ENCODE measurements at regions not wholly inside any gene's neighbourhood (a gene's known extent, or its start where the extent isn't known, plus 50 kb on each side); places are given as distances from the start of the nearest gene placed in this dataset.

DNA sequence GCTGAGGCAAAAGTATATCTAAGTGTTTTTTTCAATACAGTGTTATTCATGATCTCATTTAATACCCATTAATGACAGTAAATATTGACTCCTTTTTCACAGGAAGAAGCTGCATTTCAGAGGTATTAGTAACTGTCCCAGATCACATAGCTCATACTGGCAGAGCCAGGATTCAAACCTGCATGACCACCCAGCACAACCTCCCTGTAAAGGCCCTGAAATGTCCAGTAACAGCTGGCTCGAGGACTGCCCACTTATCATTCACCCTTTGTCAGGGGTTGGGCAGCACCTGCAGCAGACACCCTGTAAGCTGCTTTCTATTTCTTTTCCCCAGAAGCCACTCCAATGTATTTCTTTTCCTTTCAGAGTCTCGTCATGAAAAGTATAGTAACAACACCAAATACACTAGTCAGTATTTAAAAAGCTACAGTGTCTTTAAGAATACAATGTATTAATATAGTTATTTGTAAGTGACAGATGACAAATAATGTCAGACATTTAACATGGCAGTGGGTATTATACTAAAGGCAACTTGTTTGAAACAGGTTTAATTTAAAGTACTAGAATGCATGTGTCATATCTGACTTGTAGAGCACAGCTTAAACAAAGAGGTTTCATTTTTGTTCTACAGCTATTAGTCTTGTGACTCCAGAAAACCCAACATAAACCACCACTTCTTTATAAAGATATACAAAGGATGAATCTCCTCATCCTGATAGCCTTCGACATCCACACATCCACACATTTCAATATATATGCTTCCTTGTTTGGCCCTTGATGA, 841.6 kb upstream of the GJE1 start:
- ATAC-seq (no peak), DNase-seq (ENCODE audit: low spot score in 2 of 2) (no peak)
- H3K36me3 Mint-ChIP-seq = peaks cover 0 to 13% of the 10 kb centered on the region in 2 donors
- H3K9me3 Mint-ChIP-seq = peaks cover 6 to 7% of the 10 kb centered on the region in 2 donors
- H3K27ac Mint-ChIP-seq = no peak overlapping the region

DNA sequence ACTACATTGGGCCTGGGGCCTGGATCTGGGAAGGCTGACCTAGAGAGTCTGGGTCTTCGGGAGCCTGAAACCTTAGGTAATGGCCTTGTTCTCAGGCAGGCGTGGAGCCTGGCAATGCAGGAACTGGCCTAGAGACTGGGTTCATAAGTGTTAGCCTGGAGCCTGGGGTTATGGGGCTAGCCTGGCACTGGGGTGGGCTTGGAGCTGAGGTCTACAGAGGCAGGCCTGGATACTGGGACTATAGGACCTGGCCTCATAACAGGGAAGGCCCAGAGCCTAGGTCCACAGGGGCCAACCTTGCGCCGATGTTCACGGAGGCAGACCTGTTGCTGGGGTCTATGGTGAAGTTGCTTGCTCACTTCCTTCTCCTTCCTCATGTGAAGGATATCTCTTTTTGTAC, 843.8 kb upstream of the GJE1 start:
- Mint-ChIP-seq H3K9me3 (peaks cover 6 to 7% of the 10 kb centered on the region in 2 donors), H3K27ac (no peak overlapping the region), H3K36me3 (peaks cover 0 to 13% of the 10 kb centered on the region in 2 donors)
- DNase-seq (ENCODE audit: low spot score in 2 of 2) (no peak), ATAC-seq (no peak)

DNA sequence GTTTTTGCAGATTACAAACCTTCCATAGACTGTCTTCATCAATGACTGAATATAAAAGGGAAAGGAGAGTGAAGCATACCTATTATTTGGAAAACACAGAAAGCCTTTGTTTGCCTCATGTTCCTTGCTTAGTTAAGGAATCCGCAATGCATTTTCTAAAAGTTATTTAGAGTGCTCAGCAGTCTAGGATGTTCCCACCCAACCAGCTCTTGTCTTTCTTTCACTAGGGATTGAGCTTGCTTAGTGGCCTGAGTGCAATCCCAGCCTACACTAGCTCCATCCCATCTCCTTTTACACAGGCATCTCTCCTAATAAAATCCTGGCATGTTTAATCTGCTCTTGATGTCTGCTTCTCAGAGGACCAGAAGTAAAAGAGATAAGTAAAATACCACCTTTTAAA, 850.5 kb upstream of the GJE1 start:
- H3K9me3 Mint-ChIP-seq = no peaks in the 10 kb centered on the region
- no peak for DNase-seq (ENCODE audit: low spot score in 2 of 2)
- ATAC-seq = no peak
- H3K27ac Mint-ChIP-seq = no peak overlapping the region
- peaks cover 0 to under 1% of the 10 kb centered on the region in 2 donors for H3K36me3 Mint-ChIP-seq

DNA sequence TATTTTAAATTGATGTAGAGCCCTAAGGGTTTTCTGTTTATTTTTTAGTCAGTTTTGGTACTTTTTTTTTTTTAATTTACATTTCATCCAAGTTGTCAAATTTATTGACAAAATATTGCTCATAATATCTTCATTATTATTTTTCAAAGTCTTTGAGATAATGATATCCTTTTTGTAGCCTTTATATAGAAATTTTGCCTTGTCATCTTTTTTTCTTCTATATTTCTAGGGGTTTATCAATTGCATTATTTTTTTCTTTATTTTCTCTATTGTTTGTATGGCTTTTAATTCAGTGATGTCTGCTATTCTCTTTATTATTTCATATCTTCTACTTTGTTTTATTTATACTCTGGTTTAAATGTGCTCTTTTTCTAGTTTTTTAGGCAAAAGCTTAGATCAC, 863.0 kb upstream of the GJE1 start:
- Mint-ChIP-seq H3K27ac (no peak overlapping the region), H3K36me3 (no peaks in the 10 kb centered on the region), H3K9me3 (no peaks in the 10 kb centered on the region)
- DNase-seq (ENCODE audit: low spot score in 2 of 2) (no peak), ATAC-seq (no peak)

DNA sequence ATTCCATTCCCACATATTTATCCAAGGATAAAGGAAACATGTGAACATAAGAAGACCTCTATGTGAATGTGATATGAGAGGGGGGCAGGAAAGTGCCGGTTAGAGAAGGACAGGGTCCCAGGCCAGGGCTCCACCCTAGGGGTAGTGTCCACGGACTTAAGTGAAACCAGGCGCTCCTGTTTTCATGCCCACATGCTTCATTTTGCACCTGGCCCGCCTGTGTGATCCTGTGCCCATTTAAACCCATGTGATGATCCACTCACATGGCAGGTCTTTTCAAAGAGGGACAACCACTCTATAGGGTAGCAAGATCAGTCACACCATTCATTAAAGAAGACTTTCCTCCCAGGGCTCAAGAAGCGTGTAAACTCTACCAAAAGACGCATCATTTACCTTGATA, 865.3 kb upstream of the GJE1 start:
- DNase-seq (ENCODE audit: low spot score in 2 of 2) (no peak), ATAC-seq (no peak)
- Mint-ChIP-seq H3K36me3 (no peaks in the 10 kb centered on the region), H3K9me3 (no peaks in the 10 kb centered on the region), H3K27ac (no peak overlapping the region)

DNA sequence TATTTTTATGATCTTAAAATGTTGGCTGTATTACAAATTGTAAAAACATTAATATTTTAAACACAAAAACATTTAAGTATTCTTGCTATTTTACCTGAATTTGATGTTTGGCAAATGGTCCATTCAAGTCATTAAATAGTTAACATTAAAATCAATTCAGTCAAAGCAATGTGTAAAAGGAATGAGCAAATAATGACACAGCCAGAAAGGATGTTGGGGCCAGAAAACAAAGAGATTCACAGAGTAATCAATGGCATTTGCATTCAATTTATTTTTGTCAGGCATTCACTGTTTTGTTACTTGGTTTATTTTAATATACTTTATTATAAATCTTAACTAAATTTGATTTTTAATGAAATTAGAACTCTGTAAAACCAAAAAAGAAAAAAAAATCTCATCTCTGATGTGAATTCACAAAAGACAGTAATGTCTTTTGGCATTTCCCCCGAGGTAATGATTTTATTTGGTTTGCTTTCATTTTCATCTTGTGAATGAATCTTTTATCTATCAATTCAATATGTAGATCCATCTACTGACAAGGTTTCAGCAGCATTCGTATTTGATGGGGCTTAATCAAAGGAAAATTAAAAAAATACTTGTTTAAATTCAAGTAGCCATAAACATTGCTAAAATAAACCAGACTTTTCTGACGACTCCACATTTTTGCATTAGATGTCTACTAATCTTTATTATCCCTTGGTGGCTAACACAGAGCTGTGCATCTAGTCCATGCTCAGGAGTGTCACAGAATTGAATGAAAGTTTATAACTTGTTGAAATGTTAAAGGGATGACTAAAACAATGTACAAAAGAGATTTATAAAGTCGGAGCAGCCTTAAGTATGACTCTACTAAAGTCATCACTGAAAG, 866.7 kb upstream of the GJE1 start:
- H3K36me3 Mint-ChIP-seq = no peaks in the 10 kb centered on the region
- no peaks in the 10 kb centered on the region for H3K9me3 Mint-ChIP-seq
- no peak overlapping the region for H3K27ac Mint-ChIP-seq
- DNase-seq (ENCODE audit: low spot score in 2 of 2) (no peak), ATAC-seq (no peak)

DNA sequence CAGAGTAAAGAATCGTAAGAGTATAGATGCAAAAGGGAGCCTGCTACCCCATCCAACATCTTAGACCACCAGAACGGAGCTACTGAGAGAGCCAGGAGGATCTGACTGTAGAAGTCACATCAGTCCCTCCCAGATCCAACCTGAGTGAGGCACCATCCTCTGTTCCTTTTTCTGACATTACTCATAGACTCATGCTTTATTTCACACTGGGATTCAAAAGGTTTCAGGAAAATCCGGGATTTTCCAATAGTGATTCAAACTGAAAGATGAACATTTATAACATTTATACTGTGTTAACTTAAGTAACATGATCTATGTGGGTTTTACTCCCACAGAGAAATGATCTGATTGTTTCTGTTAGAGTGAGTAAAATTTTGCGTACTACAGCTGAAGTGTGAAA, 868.6 kb upstream of the GJE1 start:
- Mint-ChIP-seq H3K36me3 (no peaks in the 10 kb centered on the region), H3K9me3 (no peaks in the 10 kb centered on the region), H3K27ac (no peak overlapping the region)
- no peak for ATAC-seq
- no peak for DNase-seq (ENCODE audit: low spot score in 2 of 2)

DNA sequence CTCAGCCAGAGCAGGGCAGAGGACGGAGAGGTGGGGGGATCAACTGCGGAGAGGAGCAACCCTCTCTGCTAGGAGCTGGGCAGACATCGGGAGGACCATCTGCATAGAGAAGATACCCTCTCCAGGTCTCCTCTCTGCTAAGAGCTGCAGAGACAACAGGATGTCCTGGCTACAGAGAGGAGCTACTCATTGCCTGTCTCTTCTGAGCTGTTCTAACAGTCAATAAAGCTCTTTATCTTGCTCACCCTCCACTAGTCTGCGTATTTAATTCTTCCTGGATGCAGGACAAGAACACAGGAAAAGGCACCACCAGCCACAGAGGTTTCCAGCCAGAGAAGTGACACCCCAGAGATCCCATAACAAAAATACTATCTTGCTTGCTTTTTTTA, 871.1 kb upstream of the GJE1 start:
- Mint-ChIP-seq H3K27ac (no peak overlapping the region), H3K36me3 (no peaks in the 10 kb centered on the region), H3K9me3 (no peaks in the 10 kb centered on the region)
- ATAC-seq (no peak), DNase-seq (ENCODE audit: low spot score in 2 of 2) (no peak)

DNA sequence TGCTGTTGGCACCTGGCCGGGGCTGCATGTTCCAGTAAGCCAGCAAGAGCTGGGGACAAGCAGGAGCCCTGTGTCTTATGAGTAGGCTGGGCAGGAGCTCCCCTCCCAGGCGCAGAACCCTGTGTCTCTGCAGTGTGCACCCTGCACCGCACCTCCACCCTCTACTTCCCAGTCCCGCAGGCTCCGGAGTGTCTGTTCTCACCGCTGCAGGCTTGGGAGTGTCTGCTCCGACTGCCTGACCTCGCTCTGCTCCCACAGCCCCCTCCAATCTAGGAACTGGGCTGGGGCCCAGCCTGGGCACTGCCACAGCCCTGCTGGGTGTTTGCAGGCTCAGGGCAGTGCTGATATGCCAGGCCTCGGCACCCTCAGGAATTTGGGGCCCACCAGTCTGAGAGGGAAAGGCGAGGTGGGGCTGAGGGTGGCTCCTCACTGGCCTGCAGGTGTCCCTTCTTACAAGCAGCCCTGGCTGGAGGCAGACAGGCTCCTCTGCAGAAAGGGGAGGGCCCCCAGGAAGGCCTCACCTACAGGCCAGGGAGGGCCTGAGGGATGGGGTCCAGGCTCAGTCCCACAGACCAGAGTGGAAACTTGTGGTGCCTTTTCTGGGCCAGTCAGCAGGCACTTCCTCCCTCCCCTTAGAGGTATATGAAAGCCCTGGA, 871.6 kb upstream of the GJE1 start:
- Mint-ChIP-seq H3K27ac (no peak overlapping the region), H3K36me3 (no peaks in the 10 kb centered on the region), H3K9me3 (no peaks in the 10 kb centered on the region)
- DNase-seq (ENCODE audit: low spot score in 2 of 2) = no peak
- ATAC-seq = no peak

DNA sequence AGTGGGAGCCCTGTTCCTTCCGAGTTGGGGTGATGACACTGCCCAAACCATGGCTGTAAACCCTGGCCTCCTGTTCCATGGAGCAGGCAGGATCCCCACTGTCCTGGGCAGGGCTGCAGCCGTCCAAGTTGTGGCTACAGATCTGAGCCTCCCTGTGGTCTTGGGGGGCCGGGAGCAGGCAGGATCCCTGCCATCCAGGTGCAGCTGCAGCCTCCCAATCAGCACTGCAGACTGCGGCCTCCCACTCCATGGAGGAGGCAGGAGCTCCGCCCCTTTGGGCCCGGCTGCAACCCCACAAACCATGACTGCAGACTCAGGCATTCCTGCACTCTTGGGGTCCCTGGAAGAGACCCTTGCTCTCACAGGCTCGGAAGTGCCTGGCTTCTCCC, 872.1 kb upstream of the GJE1 start:
- DNase-seq (ENCODE audit: low spot score in 2 of 2) = no peak
- no peak for ATAC-seq
- Mint-ChIP-seq H3K9me3 (no peaks in the 10 kb centered on the region), H3K27ac (no peak overlapping the region), H3K36me3 (no peaks in the 10 kb centered on the region)

DNA sequence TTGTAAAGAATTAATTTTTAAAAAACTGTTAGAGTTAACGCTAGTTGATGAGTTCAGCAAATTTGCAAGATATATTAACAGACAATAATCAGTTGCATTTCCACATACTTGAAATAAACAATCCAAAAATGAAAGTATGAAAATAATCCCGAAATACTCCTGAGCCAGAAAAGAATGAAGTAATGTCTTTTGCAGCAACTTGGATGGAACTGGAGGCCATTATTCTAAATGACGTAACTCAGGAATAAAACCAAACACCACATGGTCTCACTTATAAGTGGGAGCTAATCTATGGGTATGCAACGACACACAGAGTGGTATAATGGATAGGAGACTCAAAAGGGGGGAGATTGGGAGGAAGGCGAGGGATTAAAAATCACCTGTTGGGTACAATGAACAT, 872.9 kb upstream of the GJE1 start:
- no peaks in the 10 kb centered on the region for H3K9me3 Mint-ChIP-seq
- H3K27ac Mint-ChIP-seq = no peak overlapping the region
- H3K36me3 Mint-ChIP-seq = no peaks in the 10 kb centered on the region
- DNase-seq (ENCODE audit: low spot score in 2 of 2) (no peak), ATAC-seq (no peak)

DNA sequence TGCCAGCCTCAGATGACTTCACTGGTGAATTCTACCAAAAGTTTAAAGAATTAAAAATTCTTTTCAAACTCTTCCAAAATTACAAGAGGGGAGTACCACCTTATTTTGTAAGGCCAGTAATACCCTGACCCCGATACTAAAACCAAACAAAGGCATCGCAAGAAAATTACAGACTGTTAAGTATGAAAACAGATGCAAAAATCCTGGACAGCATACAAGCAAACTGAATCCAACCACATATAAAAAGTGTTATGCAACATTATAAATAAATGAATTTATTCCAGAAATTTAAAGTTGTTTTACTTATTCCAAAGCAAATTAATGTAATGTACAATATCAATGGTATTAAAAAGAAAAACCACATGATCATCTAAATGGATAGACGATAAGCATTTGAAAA, 873.6 kb upstream of the GJE1 start:
- no peak for DNase-seq (ENCODE audit: low spot score in 2 of 2)
- H3K27ac Mint-ChIP-seq = no peak overlapping the region
- H3K9me3 Mint-ChIP-seq = no peaks in the 10 kb centered on the region
- no peaks in the 10 kb centered on the region for H3K36me3 Mint-ChIP-seq
- no peak for ATAC-seq

DNA sequence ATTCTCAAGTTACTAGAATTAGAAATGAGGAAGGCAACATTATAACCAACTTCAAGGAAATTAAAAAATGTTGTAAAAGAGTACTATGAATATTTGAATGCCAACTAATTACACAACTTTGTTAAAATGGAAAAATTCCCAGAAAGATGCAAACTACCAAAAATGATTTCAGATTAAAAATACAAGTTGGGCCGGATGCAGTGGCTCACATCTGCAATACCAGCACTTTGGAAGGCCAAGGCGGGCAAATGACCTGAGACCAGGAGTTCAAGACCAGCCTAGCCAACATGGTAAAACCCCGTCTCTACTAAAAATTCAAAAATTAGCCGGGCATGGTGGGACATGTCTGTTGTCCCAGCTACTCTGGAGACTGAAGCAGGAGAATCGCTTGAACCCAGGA, 874.2 kb upstream of the GJE1 start:
- ATAC-seq (no peak), DNase-seq (ENCODE audit: low spot score in 2 of 2) (no peak)
- Mint-ChIP-seq H3K9me3 (no peaks in the 10 kb centered on the region), H3K27ac (no peak overlapping the region), H3K36me3 (no peaks in the 10 kb centered on the region)

DNA sequence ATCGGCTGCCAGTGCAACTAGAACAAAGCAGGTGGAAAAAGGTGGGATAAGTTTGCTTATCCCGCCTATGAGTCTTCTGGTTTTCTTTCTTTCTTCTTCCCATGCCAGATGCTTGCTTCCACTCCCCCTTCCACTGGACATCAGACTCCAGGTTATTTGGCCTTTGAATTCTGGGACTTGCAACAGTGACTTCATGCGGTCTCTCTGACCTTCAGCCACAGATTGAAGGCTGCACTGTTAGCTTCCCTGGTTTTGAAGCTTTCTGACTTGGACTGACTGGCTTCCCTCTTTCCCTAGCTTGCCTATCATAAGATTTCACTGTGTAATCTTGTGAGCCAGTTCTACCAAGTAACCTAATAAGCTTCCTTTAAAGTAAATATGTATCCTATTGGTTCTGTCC, 878.4 kb upstream of the GJE1 start:
- ATAC-seq (no peak), DNase-seq (ENCODE audit: low spot score in 2 of 2) (no peak)
- H3K36me3 Mint-ChIP-seq = no peaks in the 10 kb centered on the region
- H3K9me3 Mint-ChIP-seq = no peaks in the 10 kb centered on the region
- no peak overlapping the region for H3K27ac Mint-ChIP-seq

DNA sequence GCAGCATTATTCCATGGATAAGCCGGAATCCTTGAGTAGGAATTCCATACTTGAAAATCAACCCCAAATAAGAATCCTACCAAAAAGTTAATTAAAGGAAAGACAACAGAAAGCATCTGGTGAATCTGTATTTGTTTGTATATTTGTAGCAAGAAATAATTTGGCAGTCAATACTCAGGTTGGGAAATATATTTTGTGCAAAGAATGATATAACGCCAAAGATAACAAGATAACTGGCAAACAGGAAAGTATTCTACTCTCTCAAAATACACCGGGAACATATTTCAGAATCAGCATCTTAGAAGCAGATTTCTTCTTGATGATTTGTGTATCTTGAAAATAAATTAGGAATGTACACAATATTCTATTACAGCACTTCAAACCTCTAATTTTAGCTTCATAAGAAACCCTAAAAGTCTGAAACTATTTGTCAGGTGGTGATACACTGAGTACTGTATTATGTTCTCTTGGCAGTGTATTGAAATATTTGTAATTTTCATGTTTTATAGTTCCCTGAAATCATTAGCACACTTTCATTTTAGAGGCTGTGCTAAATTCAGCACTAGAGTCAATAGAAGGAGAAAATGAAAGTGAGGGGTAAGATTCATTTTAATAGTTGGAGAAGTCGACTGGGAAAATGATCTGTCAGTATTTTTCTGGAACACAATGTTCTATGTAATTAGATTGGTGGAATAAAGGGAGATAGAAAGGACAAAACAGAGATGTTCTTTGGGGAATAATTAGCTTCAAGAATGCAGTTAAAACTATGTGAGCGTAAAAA, 879.7 kb upstream of the GJE1 start:
- H3K36me3 Mint-ChIP-seq = no peaks in the 10 kb centered on the region
- no peak for ATAC-seq
- H3K9me3 Mint-ChIP-seq = no peaks in the 10 kb centered on the region
- DNase-seq (ENCODE audit: low spot score in 2 of 2) = no peak
- no peak overlapping the region for H3K27ac Mint-ChIP-seq

DNA sequence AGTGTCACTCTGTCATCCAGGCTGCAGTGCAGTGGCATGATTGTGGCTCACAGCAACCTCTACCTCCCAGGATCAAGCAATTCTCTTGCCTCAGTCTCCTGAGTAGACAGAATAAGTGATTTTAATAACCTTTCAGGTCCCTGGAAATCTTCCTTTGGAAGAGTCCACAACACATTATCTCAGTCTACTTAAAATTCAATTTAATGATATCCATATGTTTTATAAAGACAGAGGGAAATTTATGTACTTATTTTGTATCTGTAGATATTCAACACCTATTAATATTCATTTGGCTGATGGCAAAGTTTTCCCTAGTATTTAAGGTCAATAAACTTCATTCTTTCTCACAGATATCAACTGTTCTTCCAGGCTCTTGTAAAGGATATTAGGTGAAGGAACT, 881.4 kb upstream of the GJE1 start:
- Mint-ChIP-seq H3K36me3 (no peaks in the 10 kb centered on the region), H3K27ac (no peak overlapping the region), H3K9me3 (no peaks in the 10 kb centered on the region)
- ATAC-seq (no peak), DNase-seq (ENCODE audit: low spot score in 2 of 2) (no peak)

Measured in activated naive CD4-positive, alpha-beta T cell treated with anti-CD3 and anti-CD28 coated beads, Interleukin-2, amount 50 U/mL, for 72 hours (primary cell).